ENCODE measurements at regions not wholly inside any gene's neighbourhood (a gene's known extent, or its start where the extent isn't known, plus 50 kb on each side); places are given as distances from the start of the nearest gene placed in this dataset.

- no peak overlapping the region for H3K4me2 ChIP-seq (ENCODE audit: insufficient read depth, low read length)
- no peak overlapping the region for H3K9ac ChIP-seq (ENCODE audit: insufficient read depth in 1 of 2, low read depth in 2 of 2, low read length in 2 of 2)
- H3K9me1 ChIP-seq (ENCODE audit: control insufficient read depth, insufficient read depth, low read length), result no peaks in the 10 kb centered on the region
- no peak for TF ChIP-seq PURB (CRISPR knock-in tag; IDR thresholded peaks at IDR 0.05; ENCODE audit: low read depth)
- no peak for TF ChIP-seq PHF20 (IDR thresholded peaks at IDR 0.05; ENCODE audit: partially characterized antibody)
- TF ChIP-seq ZNF263 (CRISPR knock-in tag; IDR thresholded peaks at IDR 0.05; ENCODE audit: borderline replicate concordance), result no peak
- no peak for TF ChIP-seq OTX1 (CRISPR knock-in tag; IDR thresholded peaks at IDR 0.05)
- no peak for TF ChIP-seq SMARCB1 (IDR thresholded peaks at IDR 0.05; ENCODE audit: insufficient read length, low read depth)
- no peak for TF ChIP-seq PHF21A (IDR thresholded peaks at IDR 0.05; ENCODE audit: borderline replicate concordance, low read depth)
- no peak for TF ChIP-seq ZC3H11A (IDR thresholded peaks at IDR 0.05; ENCODE audit: low read depth, low read length)
- no peak for TF ChIP-seq ZNF561 (CRISPR knock-in tag; conservative IDR thresholded peaks at IDR 0.05)
- no peak for TF ChIP-seq GTF3C2 (IDR thresholded peaks at IDR 0.05; ENCODE audit: borderline replicate concordance, extremely low read depth, insufficient read length)
- TF ChIP-seq ZNF444 (CRISPR knock-in tag; IDR thresholded peaks at IDR 0.05), result no peak
- no peak for TF ChIP-seq DMBX1 (CRISPR knock-in tag; IDR thresholded peaks at IDR 0.05; ENCODE audit: borderline replicate concordance)
- TF ChIP-seq EP300 (IDR thresholded peaks at IDR 0.05; ENCODE audit: low read length), result no peak
- TF ChIP-seq HDAC3 (IDR thresholded peaks at IDR 0.05; ENCODE audit: borderline replicate concordance, partially characterized antibody), result no peak
- no peak for TF ChIP-seq ZNF57 (CRISPR knock-in tag; IDR thresholded peaks at IDR 0.05)
- no peak for TF ChIP-seq U2AF1 (optimal IDR thresholded peaks at IDR 0.05; ENCODE audit: low read depth, low read length)
- TF ChIP-seq ZEB2 (IDR thresholded peaks at IDR 0.05), result no peak
- TF ChIP-seq HMG20A (CRISPR knock-in tag; conservative IDR thresholded peaks at IDR 0.05), result no peak
- no TSS peak for BruUV-seq (replicated peaks)
- 0% methylated on average over 1 of the region's 1 CpG for WGBS (ENCODE audit: insufficient coverage, low coverage, missing lambda C conversion rate)
- H3K27ac ChIP-seq (ENCODE audit: extremely low read depth, low read depth, low read length), result no peak overlapping the region
- no peak overlapping the region for H2AFZ ChIP-seq (ENCODE audit: low read depth, low read length)
- H3K4me3 ChIP-seq, result no peak overlapping the region
- ATAC-seq, result no peak
- POLR2A ChIA-PET, result no interaction called here
- FAIRE-seq, result no peak
- no peaks in the 10 kb centered on the region for H3K79me2 ChIP-seq (ENCODE audit: control insufficient read depth, insufficient read depth, low read length)
- intact Hi-C loops (cut with micrococcal nuclease), result no loop called here
- CTCF ChIA-PET (ENCODE audit: low intra/inter-chr PET ratio), result no interaction called here
- in situ Hi-C loops (cut with MboI), result no loop called here
- H3K27me3 ChIP-seq (ENCODE audit: control insufficient read depth in 2 of 2, insufficient read depth in 2 of 2, low read length in 2 of 2), result no peaks in the 10 kb centered on the region
- no peaks in the 10 kb centered on the region for H3K9me3 ChIP-seq (replicated peaks; ENCODE audit: control insufficient read depth, insufficient read depth, low read depth, low read length)
- H3K36me3 ChIP-seq (ENCODE audit: control insufficient read depth, insufficient read depth, low read length), result no peaks in the 10 kb centered on the region
- no peaks in the 10 kb centered on the region for H3K4me1 ChIP-seq (replicated peaks in 1 of 2; ENCODE audit: control insufficient read depth in 2 of 2, insufficient read depth in 2 of 2, low read length in 2 of 2)
- DNase-seq (ENCODE audit: extremely low read depth in 1 of 4, low spot score in 3 of 4), result no peak
- H4K20me1 ChIP-seq (replicated peaks; ENCODE audit: control insufficient read depth, insufficient read depth, low read length), result no peaks in the 10 kb centered on the region
Measured at GRCh38 chr4:43282534-43282933, 390.0 kb downstream of the GRXCR1 start.
